ENCODE measurements at regions not wholly inside any gene's neighbourhood (a gene's known extent, or its start where the extent isn't known, plus 50 kb on each side); places are given as distances from the start of the nearest gene placed in this dataset.

GRCh38 chr1:96966536-96967138 lies 245.1 kb downstream of the PTBP2 start:
- ChIA-PET CTCF (interaction anchor here (1.0 kb wide), 1 partner anchor 84 kb away, joined by 3 read pairs; no protein-coding TSS in a partner anchor), POLR2A (no interaction called here)
- Mint-ChIP-seq H3K4me3 (no peak overlapping the region), H3K4me1 (peaks cover 5% of the 10 kb centered on the region), H3K36me3 (no peaks in the 10 kb centered on the region), H3K27ac (no peak overlapping the region), H3K9me3 (no peaks in the 10 kb centered on the region), H3K27me3 (ENCODE audit: low read depth) (no peaks in the 10 kb centered on the region)
- ATAC-seq (peak; percentile 81), DNase-seq (ENCODE audit: low spot score) (peak; percentile 84)
- TF ChIP-seq CTCF (IDR thresholded peaks at IDR 0.05) (peak; percentile 93), NFYB (CRISPR knock-in tag; conservative IDR thresholded peaks at IDR 0.05; ENCODE audit: low read depth) (no peak), GABPB1 (CRISPR knock-in tag; IDR thresholded peaks at IDR 0.05) (no peak), ZNF138 (CRISPR knock-in tag; conservative IDR thresholded peaks at IDR 0.05) (no peak)

- no peaks in the 10 kb centered on the region for H3K9me3 Mint-ChIP-seq
- TF ChIP-seq TEAD4 (CRISPR knock-in tag; IDR thresholded peaks at IDR 0.05) (no peak), GTF2I (CRISPR knock-in tag; conservative IDR thresholded peaks at IDR 0.05) (no peak), MYBL2 (CRISPR knock-in tag; IDR thresholded peaks at IDR 0.05) (no peak), RELA (CRISPR knock-in tag; IDR thresholded peaks at IDR 0.05; ENCODE audit: borderline replicate concordance) (no peak), ZBTB43 (CRISPR knock-in tag; IDR thresholded peaks at IDR 0.05) (no peak), ZNF423 (CRISPR knock-in tag; IDR thresholded peaks at IDR 0.05) (no peak), ZNF232 (CRISPR knock-in tag; IDR thresholded peaks at IDR 0.05) (no peak), AFF4 (CRISPR knock-in tag; IDR thresholded peaks at IDR 0.05; ENCODE audit: borderline replicate concordance) (no peak), ZNF416 (CRISPR knock-in tag; IDR thresholded peaks at IDR 0.05) (no peak), ZNF219 (CRISPR knock-in tag; IDR thresholded peaks at IDR 0.05; ENCODE audit: borderline replicate concordance) (no peak), OVOL2 (CRISPR knock-in tag; IDR thresholded peaks at IDR 0.05; ENCODE audit: borderline replicate concordance) (no peak), FOXP1 (CRISPR knock-in tag; IDR thresholded peaks at IDR 0.05; ENCODE audit: borderline replicate concordance) (no peak), ZNF512 (CRISPR knock-in tag; IDR thresholded peaks at IDR 0.05; ENCODE audit: borderline replicate concordance) (no peak), E2F5 (CRISPR knock-in tag; IDR thresholded peaks at IDR 0.05) (no peak), SMAD4 (CRISPR knock-in tag; IDR thresholded peaks at IDR 0.05) (no peak)
- DNase-seq (ENCODE audit: low spot score) (no peak), ATAC-seq (no peak)
- H3K4me1 Mint-ChIP-seq: no peaks in the 10 kb centered on the region; the same call in 1 of the 2 replicates
- H3K27ac Mint-ChIP-seq: peak overlapping the region; percentile 60; the same call in 1 of the 2 replicates
- CTCF ChIA-PET: interaction anchor here (1.0 kb wide), 1 partner anchor 83 kb away, joined by 3 read pairs; no protein-coding TSS in a partner anchor
- no peak overlapping the region for H3K4me3 Mint-ChIP-seq
- no peaks in the 10 kb centered on the region for H3K27me3 Mint-ChIP-seq (ENCODE audit: low read depth)
- H3K36me3 Mint-ChIP-seq: no peaks in the 10 kb centered on the region
- POLR2A ChIA-PET: no interaction called here
These were observed 245.7 kb downstream of the PTBP2 start for GRCh38 chr1:96967311-96967710.

Data from WTC11 (cell line).